ENCODE measurements at regions not wholly inside any gene's neighbourhood (a gene's known extent, or its start where the extent isn't known, plus 50 kb on each side); places are given as distances from the start of the nearest gene placed in this dataset.

DNA sequence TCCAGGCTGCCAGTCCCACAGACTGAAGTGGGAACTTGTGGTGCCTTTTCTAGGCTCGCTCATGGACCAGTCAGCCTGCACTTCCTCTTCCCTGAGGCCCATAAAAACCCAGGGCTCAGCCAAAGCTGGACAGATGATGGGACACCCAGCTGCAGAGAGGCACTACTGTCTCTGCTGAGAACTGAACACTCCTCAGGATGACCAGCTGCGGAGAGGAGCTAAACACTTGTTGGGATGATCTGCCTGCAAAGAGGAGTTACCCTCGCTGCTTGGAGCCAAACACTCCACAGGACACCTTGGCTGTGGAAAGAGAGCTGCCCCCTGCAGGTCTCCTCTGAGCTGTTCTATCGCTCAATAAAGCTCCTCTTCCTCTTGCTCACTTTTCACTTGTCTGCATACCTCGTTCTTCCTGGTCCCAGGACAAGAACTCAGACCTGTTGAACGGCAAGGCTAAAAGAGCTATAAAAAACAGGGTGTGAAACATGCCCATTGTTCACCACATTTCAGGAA is 465.5 kb downstream of the GUCY1A2 start:
- TF ChIP-seq, protein P1, sequence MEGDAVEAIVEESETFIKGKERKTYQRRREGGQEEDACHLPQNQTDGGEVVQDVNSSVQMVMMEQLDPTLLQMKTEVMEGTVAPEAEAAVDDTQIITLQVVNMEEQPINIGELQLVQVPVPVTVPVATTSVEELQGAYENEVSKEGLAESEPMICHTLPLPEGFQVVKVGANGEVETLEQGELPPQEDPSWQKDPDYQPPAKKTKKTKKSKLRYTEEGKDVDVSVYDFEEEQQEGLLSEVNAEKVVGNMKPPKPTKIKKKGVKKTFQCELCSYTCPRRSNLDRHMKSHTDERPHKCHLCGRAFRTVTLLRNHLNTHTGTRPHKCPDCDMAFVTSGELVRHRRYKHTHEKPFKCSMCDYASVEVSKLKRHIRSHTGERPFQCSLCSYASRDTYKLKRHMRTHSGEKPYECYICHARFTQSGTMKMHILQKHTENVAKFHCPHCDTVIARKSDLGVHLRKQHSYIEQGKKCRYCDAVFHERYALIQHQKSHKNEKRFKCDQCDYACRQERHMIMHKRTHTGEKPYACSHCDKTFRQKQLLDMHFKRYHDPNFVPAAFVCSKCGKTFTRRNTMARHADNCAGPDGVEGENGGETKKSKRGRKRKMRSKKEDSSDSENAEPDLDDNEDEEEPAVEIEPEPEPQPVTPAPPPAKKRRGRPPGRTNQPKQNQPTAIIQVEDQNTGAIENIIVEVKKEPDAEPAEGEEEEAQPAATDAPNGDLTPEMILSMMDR (IDR thresholded peaks at IDR 0.05), result no peak
- no peak for TF ChIP-seq POLR2A (IDR thresholded peaks at IDR 0.05)

All from adrenal gland (tissue), 5 donors.